ENCODE measurements at regions not wholly inside any gene's neighbourhood (a gene's known extent, or its start where the extent isn't known, plus 50 kb on each side); places are given as distances from the start of the nearest gene placed in this dataset.
"Not testable (repeated sequence)": the region's sequence is repeated elsewhere in the genome, so short reads cannot be mapped to it uniquely, and the experiment has no call there.

- DNase-seq, result no peak
Measured at GRCh38 chr6:134603561-134603960, 285.6 kb upstream of the SGK1 start.

GRCh38 chr6:134602123-134602522 is 284.2 kb upstream of the SGK1 start:
- DNase-seq, result no peak

GRCh38 chr6:134600671-134601070 is 282.8 kb upstream of the SGK1 start:
- DNase-seq, result no peak

- DNase-seq, result no peak
Measured at GRCh38 chr6:134599079-134599478, 281.2 kb upstream of the SGK1 start.

GRCh38 chr6:134596191-134596590 is 278.3 kb upstream of the SGK1 start:
- no peak for DNase-seq

GRCh38 chr6:134594881-134595280 is 277.0 kb upstream of the SGK1 start:
- DNase-seq, result no peak

- DNase-seq, result no peak
Measured at GRCh38 chr6:134593887-134594286, 276.0 kb upstream of the SGK1 start.

- no peak for DNase-seq
Measured at GRCh38 chr6:134593442-134593841, 275.5 kb upstream of the SGK1 start.

- DNase-seq, result no peak
Measured at GRCh38 chr6:134593024-134593423, 275.1 kb upstream of the SGK1 start.

- DNase-seq, result no peak
Measured at GRCh38 chr6:134590449-134590848, 272.5 kb upstream of the SGK1 start.

GRCh38 chr6:134590004-134590403 is 272.1 kb upstream of the SGK1 start:
- no peak for DNase-seq

- no peak for DNase-seq
Measured at GRCh38 chr6:134589512-134589911, 271.6 kb upstream of the SGK1 start.

- no peak for DNase-seq
Measured at GRCh38 chr6:134588267-134588666, 270.4 kb upstream of the SGK1 start.

- no peak for DNase-seq
Measured at GRCh38 chr6:134585517-134585873, 267.6 kb upstream of the SGK1 start.

GRCh38 chr6:134584847-134585516 is 267.1 kb upstream of the SGK1 start:
- DNase-seq, result no peak

- DNase-seq, result no peak
Measured at GRCh38 chr6:134577998-134578397, 260.1 kb upstream of the SGK1 start.

- DNase-seq, result no peak
Measured at GRCh38 chr6:134575221-134575620, 257.3 kb upstream of the SGK1 start.

GRCh38 chr6:134574491-134574890 is 256.6 kb upstream of the SGK1 start:
- no peak for DNase-seq

GRCh38 chr6:134569996-134570395 is 252.1 kb upstream of the SGK1 start:
- not testable (repeated sequence) for DNase-seq

GRCh38 chr6:134564705-134565104 is 246.8 kb upstream of the SGK1 start:
- DNase-seq, result no peak

- DNase-seq, result no peak
Measured at GRCh38 chr6:134560019-134560418, 242.1 kb upstream of the SGK1 start.

GRCh38 chr6:134557509-134557908 is 239.6 kb upstream of the SGK1 start:
- no peak for DNase-seq

GRCh38 chr6:134555672-134556071 is 237.8 kb upstream of the SGK1 start:
- no peak for DNase-seq

GRCh38 chr6:134553936-134554335 is 236.0 kb upstream of the SGK1 start:
- DNase-seq, result no peak

GRCh38 chr6:134551245-134551960 is 233.5 kb upstream of the SGK1 start:
- DNase-seq, result no peak

Data from NCI-H1694 treated with DMSO at 0.1 percent for 48 hours (cell line).